GM23338 (cell line): ENCODE measurements at regions not wholly inside any gene's neighbourhood (a gene's known extent, or its start where the extent isn't known, plus 50 kb on each side); places are given as distances from the start of the nearest gene placed in this dataset.

Experiments used
- ATAC-seq: fragments of 200-7000 bp; cut with Tn5 transposase; 3 replicates; pipeline ENCODE4 v1.9.1; 2020
- DNase-seq: peaks from one replicate; pipeline ENCODE4 v3.0.0-alpha.2; 2015; ENCODE audit warnings: low spot score
- H2AFZ ChIP-seq: fragments of 200-600 bp; sonication (generic); 2 replicates; pipeline ENCODE4 v1.8.0; 2016; ENCODE audit warnings: antibody characterized with exemption, mild to moderate bottlenecking, moderate library complexity
- H3F3A ChIP-seq: fragments of 200-600 bp; sonication (generic); replicated peaks from 2 replicates; pipeline ENCODE4 v1.8.0; 2017; ENCODE audit warnings: antibody characterized with exemption, mixed run types, low read depth
- H3K27ac ChIP-seq: fragments of 200-600 bp; sonication (generic); 2 replicates; pipeline ENCODE4 v1.6.1; 2016; ENCODE audit warnings: low read depth
- H3K27me3 ChIP-seq: fragments of 200-600 bp; sonication (generic); 2 replicates; pipeline ENCODE4 v1.8.0; 2016; ENCODE audit warnings: mild to moderate bottlenecking, mixed run types, moderate library complexity; ENCODE audit not compliant: insufficient read depth
- H3K36me3 ChIP-seq: fragments of 200-600 bp; sonication (generic); 2 replicates; pipeline ENCODE4 v1.8.0; 2016; ENCODE audit warnings: mild to moderate bottlenecking; ENCODE audit not compliant: insufficient read depth
- H3K4me1 ChIP-seq: fragments of 200-600 bp; sonication (generic); 2 replicates; pipeline ENCODE4 v1.8.0; 2016; ENCODE audit warnings: mild to moderate bottlenecking, moderate library complexity; ENCODE audit not compliant: insufficient read depth
- H3K4me2 ChIP-seq: fragments of 200-600 bp; sonication (generic); 2 replicates; pipeline ENCODE4 v1.7.1; 2017; ENCODE audit warnings: mixed run types
- H3K4me3 ChIP-seq: fragments of 200-600 bp; sonication (generic); 2 replicates; pipeline ENCODE4 v1.6.1; 2016; ENCODE audit warnings: mixed run types
- H3K79me2 ChIP-seq: fragments of 200-600 bp; sonication (generic); replicated peaks from 2 replicates; pipeline ENCODE4 v1.8.0; 2017; ENCODE audit warnings: mild to moderate bottlenecking; ENCODE audit not compliant: insufficient read depth
- H3K9me2 ChIP-seq: fragments of 200-600 bp; sonication (generic); 2 replicates; pipeline ENCODE4 v1.8.0; 2017; ENCODE audit not compliant: insufficient read depth
- H4K20me1 ChIP-seq: fragments of 200-600 bp; sonication (generic); replicated peaks from 2 replicates; pipeline ENCODE4 v1.8.0; 2017; ENCODE audit warnings: mild to moderate bottlenecking; ENCODE audit not compliant: insufficient read depth
- H3K27ac Mint-ChIP-seq: 2 replicates; pipeline ENCODE4 v1.8.0; 2020; ENCODE audit warnings: inconsistent platforms, mild to moderate bottlenecking, moderate library complexity, mixed read lengths
- H3K27me3 Mint-ChIP-seq: 3 replicates; pipeline ENCODE4 v1.8.0; 2022; ENCODE audit warnings: low read depth, mild to moderate bottlenecking, moderate library complexity, mixed read lengths, inconsistent platforms; ENCODE audit not compliant: insufficient read depth, poor library complexity
- H3K36me3 Mint-ChIP-seq: 3 replicates; pipeline ENCODE4 v1.8.0; 2021; ENCODE audit warnings: low read depth, mild to moderate bottlenecking, inconsistent platforms, moderate library complexity, mixed read lengths
- H3K4me1 Mint-ChIP-seq: 3 replicates; pipeline ENCODE4 v1.8.0; 2020; ENCODE audit warnings: mild to moderate bottlenecking, inconsistent platforms, mixed read lengths
- H3K4me3 Mint-ChIP-seq: 3 replicates; pipeline ENCODE4 v1.8.0; 2021; ENCODE audit warnings: moderate library complexity, mild to moderate bottlenecking, inconsistent platforms, mixed read lengths
- H3K9me3 Mint-ChIP-seq: 3 replicates; pipeline ENCODE4 v1.8.0; 2020; ENCODE audit warnings: moderate library complexity, mild to moderate bottlenecking, inconsistent platforms, mixed read lengths
- CREB1 ChIP-seq: fragments of 250-450 bp; sonication (Bioruptor Pico); IDR thresholded peaks from 2 replicates; pipeline ENCODE4 v1.5.0; 2020; ENCODE audit warnings: low read depth, mild to moderate bottlenecking, moderate library complexity
- CTCF ChIP-seq, 2 experiments: fragments of 200-600 bp in 1 of 2; sonication (generic) in 1 of 2; conservative IDR thresholded peaks; 2 replicates each; pipeline versions ENCODE4 v1.5.1 to v1.6.1; 2016 to 2017; ENCODE audit warnings: antibody characterized with exemption in 2 of 2, low read depth in 2 of 2, mild to moderate bottlenecking in 2 of 2, moderate library complexity in 1 of 2
- ETS1 ChIP-seq: IDR thresholded peaks from 2 replicates; pipeline ENCODE4 v1.6.1; 2016; ENCODE audit warnings: antibody characterized with exemption
- EZH2 ChIP-seq: fragments of 200-600 bp; sonication (generic); IDR thresholded peaks from one replicate; pipeline ENCODE4 v1.8.0; 2017; ENCODE audit warnings: antibody characterized with exemption, mild to moderate bottlenecking, low read depth; ENCODE audit not compliant: unreplicated experiment
- EZH2phosphoT487 ChIP-seq: fragments of 200-600 bp; sonication (generic); IDR thresholded peaks from one replicate; pipeline ENCODE4 v1.8.1; 2018; ENCODE audit warnings: antibody characterized with exemption; ENCODE audit not compliant: unreplicated experiment
- JUNB ChIP-seq: IDR thresholded peaks from one replicate; pipeline ENCODE4 v1.6.1; 2016; ENCODE audit warnings: antibody characterized with exemption; ENCODE audit not compliant: unreplicated experiment
- POLR2AphosphoS5 ChIP-seq: IDR thresholded peaks from 2 replicates; pipeline ENCODE4 v1.6.1; 2016; ENCODE audit warnings: antibody characterized with exemption, low read depth
- REST ChIP-seq: IDR thresholded peaks from one replicate; pipeline ENCODE4 v1.6.1; 2018; ENCODE audit warnings: antibody characterized with exemption; ENCODE audit not compliant: unreplicated experiment
- STAT1 ChIP-seq: IDR thresholded peaks from one replicate; pipeline ENCODE4 v1.6.1; 2016; ENCODE audit warnings: antibody characterized with exemption; ENCODE audit not compliant: unreplicated experiment
- ZNF114 ChIP-seq: fragments of 250-450 bp; sonication (Bioruptor Pico); IDR thresholded peaks from 2 replicates; pipeline ENCODE4 v1.5.0; 2020; ENCODE audit warnings: mild to moderate bottlenecking, moderate library complexity
- ZNF331 ChIP-seq: fragments of 250-450 bp; sonication (Bioruptor Pico); IDR thresholded peaks from 2 replicates; pipeline ENCODE4 v1.5.0; 2020; ENCODE audit warnings: low read depth, mild to moderate bottlenecking, moderate library complexity
- TF ChIP-seq, protein P1 (sequence below): fragments of 250-450 bp; sonication (Bioruptor Pico); IDR thresholded peaks from 2 replicates; pipeline ENCODE4 v1.5.0; 2020; ENCODE audit warnings: mild to moderate bottlenecking, moderate library complexity

GRCh38 chr4:124243671-124244366 lies 468.7 kb downstream of the ANKRD50 start (continued):
- TF ChIP-seq, protein P1, sequence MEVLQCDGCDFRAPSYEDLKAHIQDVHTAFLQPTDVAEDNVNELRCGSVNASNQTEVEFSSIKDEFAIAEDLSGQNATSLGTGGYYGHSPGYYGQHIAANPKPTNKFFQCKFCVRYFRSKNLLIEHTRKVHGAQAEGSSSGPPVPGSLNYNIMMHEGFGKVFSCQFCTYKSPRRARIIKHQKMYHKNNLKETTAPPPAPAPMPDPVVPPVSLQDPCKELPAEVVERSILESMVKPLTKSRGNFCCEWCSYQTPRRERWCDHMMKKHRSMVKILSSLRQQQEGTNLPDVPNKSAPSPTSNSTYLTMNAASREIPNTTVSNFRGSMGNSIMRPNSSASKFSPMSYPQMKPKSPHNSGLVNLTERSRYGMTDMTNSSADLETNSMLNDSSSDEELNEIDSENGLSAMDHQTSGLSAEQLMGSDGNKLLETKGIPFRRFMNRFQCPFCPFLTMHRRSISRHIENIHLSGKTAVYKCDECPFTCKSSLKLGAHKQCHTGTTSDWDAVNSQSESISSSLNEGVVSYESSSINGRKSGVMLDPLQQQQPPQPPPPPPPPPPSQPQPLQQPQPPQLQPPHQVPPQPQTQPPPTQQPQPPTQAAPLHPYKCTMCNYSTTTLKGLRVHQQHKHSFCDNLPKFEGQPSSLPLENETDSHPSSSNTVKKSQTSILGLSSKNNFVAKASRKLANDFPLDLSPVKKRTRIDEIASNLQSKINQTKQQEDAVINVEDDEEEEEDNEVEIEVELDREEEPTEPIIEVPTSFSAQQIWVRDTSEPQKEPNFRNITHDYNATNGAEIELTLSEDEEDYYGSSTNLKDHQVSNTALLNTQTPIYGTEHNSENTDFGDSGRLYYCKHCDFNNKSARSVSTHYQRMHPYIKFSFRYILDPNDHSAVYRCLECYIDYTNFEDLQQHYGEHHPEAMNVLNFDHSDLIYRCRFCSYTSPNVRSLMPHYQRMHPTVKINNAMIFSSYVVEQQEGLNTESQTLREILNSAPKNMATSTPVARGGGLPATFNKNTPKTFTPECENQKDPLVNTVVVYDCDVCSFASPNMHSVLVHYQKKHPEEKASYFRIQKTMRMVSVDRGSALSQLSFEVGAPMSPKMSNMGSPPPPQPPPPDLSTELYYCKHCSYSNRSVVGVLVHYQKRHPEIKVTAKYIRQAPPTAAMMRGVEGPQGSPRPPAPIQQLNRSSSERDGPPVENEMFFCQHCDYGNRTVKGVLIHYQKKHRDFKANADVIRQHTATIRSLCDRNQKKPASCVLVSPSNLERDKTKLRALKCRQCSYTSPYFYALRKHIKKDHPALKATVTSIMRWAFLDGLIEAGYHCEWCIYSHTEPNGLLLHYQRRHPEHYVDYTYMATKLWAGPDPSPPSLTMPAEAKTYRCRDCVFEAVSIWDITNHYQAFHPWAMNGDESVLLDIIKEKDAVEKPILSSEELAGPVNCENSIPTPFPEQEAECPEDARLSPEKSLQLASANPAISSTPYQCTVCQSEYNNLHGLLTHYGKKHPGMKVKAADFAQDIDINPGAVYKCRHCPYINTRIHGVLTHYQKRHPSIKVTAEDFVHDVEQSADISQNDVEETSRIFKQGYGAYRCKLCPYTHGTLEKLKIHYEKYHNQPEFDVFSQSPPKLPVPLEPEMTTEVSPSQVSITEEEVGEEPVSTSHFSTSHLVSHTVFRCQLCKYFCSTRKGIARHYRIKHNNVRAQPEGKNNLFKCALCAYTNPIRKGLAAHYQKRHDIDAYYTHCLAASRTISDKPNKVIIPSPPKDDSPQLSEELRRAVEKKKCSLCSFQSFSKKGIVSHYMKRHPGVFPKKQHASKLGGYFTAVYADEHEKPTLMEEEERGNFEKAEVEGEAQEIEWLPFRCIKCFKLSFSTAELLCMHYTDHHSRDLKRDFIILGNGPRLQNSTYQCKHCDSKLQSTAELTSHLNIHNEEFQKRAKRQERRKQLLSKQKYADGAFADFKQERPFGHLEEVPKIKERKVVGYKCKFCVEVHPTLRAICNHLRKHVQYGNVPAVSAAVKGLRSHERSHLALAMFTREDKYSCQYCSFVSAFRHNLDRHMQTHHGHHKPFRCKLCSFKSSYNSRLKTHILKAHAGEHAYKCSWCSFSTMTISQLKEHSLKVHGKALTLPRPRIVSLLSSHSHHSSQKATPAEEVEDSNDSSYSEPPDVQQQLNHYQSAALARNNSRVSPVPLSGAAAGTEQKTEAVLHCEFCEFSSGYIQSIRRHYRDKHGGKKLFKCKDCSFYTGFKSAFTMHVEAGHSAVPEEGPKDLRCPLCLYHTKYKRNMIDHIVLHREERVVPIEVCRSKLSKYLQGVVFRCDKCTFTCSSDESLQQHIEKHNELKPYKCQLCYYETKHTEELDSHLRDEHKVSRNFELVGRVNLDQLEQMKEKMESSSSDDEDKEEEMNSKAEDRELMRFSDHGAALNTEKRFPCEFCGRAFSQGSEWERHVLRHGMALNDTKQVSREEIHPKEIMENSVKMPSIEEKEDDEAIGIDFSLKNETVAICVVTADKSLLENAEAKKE (CRISPR knock-in tag) = no peak
- TF ChIP-seq ZNF114 (CRISPR knock-in tag) (no peak), CREB1 (CRISPR knock-in tag) (no peak), JUNB (no peak)

GRCh38 chr4:124253080-124253479 lies 459.5 kb downstream of the ANKRD50 start:
- Mint-ChIP-seq H3K27me3 (no peaks in the 10 kb centered on the region), H3K4me1 (no peaks in the 10 kb centered on the region), H3K9me3 (no peaks in the 10 kb centered on the region), H3K36me3 (no peaks in the 10 kb centered on the region), H3K4me3 (no peak overlapping the region), H3K27ac (no peak overlapping the region)
- H3F3A ChIP-seq = no peaks in the 10 kb centered on the region
- DNase-seq (no peak), ATAC-seq (no peak)
- no peaks in the 10 kb centered on the region for H3K9me2 ChIP-seq
- H3K4me1 ChIP-seq = no peaks in the 10 kb centered on the region
- no peak overlapping the region for H2AFZ ChIP-seq
- no peaks in the 10 kb centered on the region for H3K36me3 ChIP-seq
- no peak overlapping the region for H3K4me3 ChIP-seq
- no peak overlapping the region for H3K4me2 ChIP-seq
- H3K27me3 ChIP-seq = no peaks in the 10 kb centered on the region
- H3K79me2 ChIP-seq = no peaks in the 10 kb centered on the region
- no peak overlapping the region for H3K27ac ChIP-seq
- H4K20me1 ChIP-seq = no peaks in the 10 kb centered on the region
- TF ChIP-seq EZH2phosphoT487 = no peak
- no peak for TF ChIP-seq ZNF331 (CRISPR knock-in tag)
- no peak for TF ChIP-seq ETS1
- TF ChIP-seq JUNB = no peak
- no peak for TF ChIP-seq CTCF (conservative IDR thresholded peaks at IDR 0.05; ENCODE audit: low read depth in 2 of 2)
- no peak for TF ChIP-seq POLR2AphosphoS5
- no peak for TF ChIP-seq REST
- TF ChIP-seq STAT1 = no peak
- no peak for TF ChIP-seq EZH2
